Caco-2 (cell line): ENCODE measurements at regions not wholly inside any gene's neighbourhood (a gene's known extent, or its start where the extent isn't known, plus 50 kb on each side); places are given as distances from the start of the nearest gene placed in this dataset.

Source experiments
- BruUV-seq: library from RNA; stranded (reverse); fragments of 400-500 nt; replicated peaks from 2 replicates; lab custom pipeline; 2021; lab: Mats Ljungman, UMichigan
- CTCF ChIA-PET: fragments of 300-600 bp; sonication (Branson Sonifier 250); formaldehyde crosslinking; loops from one replicate; lab custom pipeline; 2022; ENCODE audit warnings: antibody characterized with exemption; lab: Charles Lee
- POLR2A ChIA-PET: fragments of 300-600 bp; sonication (Branson Sonifier 250); formaldehyde crosslinking; loops from one replicate; lab custom pipeline; 2022; ENCODE audit warnings: antibody characterized with exemption; lab: Charles Lee
- DNase-seq, 2 experiments: peaks; one replicate each; pipeline versions ENCODE4 v3.0.0 to v3.0.0-alpha.2; 2020 to 2022
- H3K27me3 ChIP-seq: replicated peaks from 2 replicates; pipeline ENCODE4 v1.6.0; 2011; ENCODE audit warnings: low read length; ENCODE audit not compliant: control insufficient read depth, insufficient read depth
- H3K36me3 ChIP-seq: 2 replicates; pipeline ENCODE4 v1.5.1; 2011; ENCODE audit warnings: low read length; ENCODE audit not compliant: control insufficient read depth, insufficient read depth
- H3K4me1 ChIP-seq: fragments of 250-450 bp; sonication (Bioruptor Pico); 2 replicates; pipeline ENCODE4 v1.5.1; 2020; ENCODE audit warnings: mild to moderate bottlenecking
- H3K4me3 ChIP-seq: 2 replicates; pipeline ENCODE4 v1.5.1; 2011; ENCODE audit warnings: low read depth, mild to moderate bottlenecking, control low read depth, low read length
- H3K9me3 ChIP-seq: fragments of 250-450 bp; sonication (Bioruptor Pico); 2 replicates; pipeline ENCODE4 v1.5.1; 2020; ENCODE audit warnings: mild to moderate bottlenecking, moderate library complexity
- H3K27ac Mint-ChIP-seq: one replicate; pipeline ENCODE4 v1.8.0; 2022; ENCODE audit warnings: mixed read lengths; ENCODE audit not compliant: unreplicated experiment
- H3K27me3 Mint-ChIP-seq: one replicate; pipeline ENCODE4 v1.8.0; 2022; ENCODE audit warnings: mixed read lengths; ENCODE audit not compliant: insufficient read depth, unreplicated experiment
- H3K36me3 Mint-ChIP-seq: one replicate; pipeline ENCODE4 v1.8.0; 2022; ENCODE audit warnings: mild to moderate bottlenecking, mixed read lengths; ENCODE audit not compliant: insufficient read depth, unreplicated experiment
- H3K4me1 Mint-ChIP-seq: one replicate; pipeline ENCODE4 v1.8.0; 2022; ENCODE audit warnings: low read depth, mixed read lengths; ENCODE audit not compliant: unreplicated experiment
- H3K4me3 Mint-ChIP-seq: one replicate; pipeline ENCODE4 v1.8.0; 2022; ENCODE audit warnings: mild to moderate bottlenecking, moderate library complexity, mixed read lengths; ENCODE audit not compliant: unreplicated experiment
- H3K9me3 Mint-ChIP-seq: one replicate; pipeline ENCODE4 v1.8.0; 2022; ENCODE audit warnings: mixed read lengths; ENCODE audit not compliant: unreplicated experiment
- intact Hi-C: fragments of 100-400 bp; cut with micrococcal nuclease; formaldehyde crosslinking; loops from one replicate; pipeline ENCODE4 v1.10.0; 2022; ENCODE audit not compliant: unreplicated experiment
- TF ChIP-seq, protein P1 (sequence below), 2 experiments: fragments of 200-600 bp in 1 of 2; IDR thresholded peaks; 1 replicate in 1 of 2; 2 replicates in 1 of 2; pipeline versions ENCODE4 v1.5.1 to v1.8.0; 2011 to 2022; ENCODE audit warnings: antibody characterized with exemption in 1 of 2, control low read depth in 1 of 2, inconsistent platforms in 1 of 2, low read depth in 1 of 2, low read length in 1 of 2, mild to moderate bottlenecking in 1 of 2, moderate library complexity in 1 of 2; ENCODE audit not compliant: insufficient read depth in 1 of 2, severe bottlenecking in 1 of 2, unreplicated experiment in 1 of 2

- Histone ChIP-seq H3K4me3 (no peak overlapping the region), H3K9me3 (no peaks in the 10 kb centered on the region; the same call in 1 of the 2 replicates), H3K4me1 (peaks cover 25% of the 10 kb centered on the region), H3K36me3 (no peaks in the 10 kb centered on the region), H3K27me3 (no peaks in the 10 kb centered on the region)
- BruUV-seq: no TSS peak
- no peak overlapping the region for H3K27ac Mint-ChIP-seq
- no peaks in the 10 kb centered on the region for H3K27me3 Mint-ChIP-seq
- peak in 1 of 2 experiments; percentile 39 for DNase-seq
- no peaks in the 10 kb centered on the region for H3K36me3 Mint-ChIP-seq
- no peak overlapping the region for H3K4me3 Mint-ChIP-seq
- intact Hi-C loops: no loop called here
- ChIA-PET CTCF (interaction anchor here (0.8 kb wide), 1 partner anchor 154 kb away, joined by 4 read pairs; no protein-coding TSS in a partner anchor), POLR2A (no interaction called here)
- H3K4me1 Mint-ChIP-seq: peaks cover 10% of the 10 kb centered on the region
- TF ChIP-seq, protein P1, sequence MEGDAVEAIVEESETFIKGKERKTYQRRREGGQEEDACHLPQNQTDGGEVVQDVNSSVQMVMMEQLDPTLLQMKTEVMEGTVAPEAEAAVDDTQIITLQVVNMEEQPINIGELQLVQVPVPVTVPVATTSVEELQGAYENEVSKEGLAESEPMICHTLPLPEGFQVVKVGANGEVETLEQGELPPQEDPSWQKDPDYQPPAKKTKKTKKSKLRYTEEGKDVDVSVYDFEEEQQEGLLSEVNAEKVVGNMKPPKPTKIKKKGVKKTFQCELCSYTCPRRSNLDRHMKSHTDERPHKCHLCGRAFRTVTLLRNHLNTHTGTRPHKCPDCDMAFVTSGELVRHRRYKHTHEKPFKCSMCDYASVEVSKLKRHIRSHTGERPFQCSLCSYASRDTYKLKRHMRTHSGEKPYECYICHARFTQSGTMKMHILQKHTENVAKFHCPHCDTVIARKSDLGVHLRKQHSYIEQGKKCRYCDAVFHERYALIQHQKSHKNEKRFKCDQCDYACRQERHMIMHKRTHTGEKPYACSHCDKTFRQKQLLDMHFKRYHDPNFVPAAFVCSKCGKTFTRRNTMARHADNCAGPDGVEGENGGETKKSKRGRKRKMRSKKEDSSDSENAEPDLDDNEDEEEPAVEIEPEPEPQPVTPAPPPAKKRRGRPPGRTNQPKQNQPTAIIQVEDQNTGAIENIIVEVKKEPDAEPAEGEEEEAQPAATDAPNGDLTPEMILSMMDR (IDR thresholded peaks at IDR 0.05; ENCODE audit: insufficient read depth in 1 of 2, low read depth in 1 of 2, low read length in 1 of 2, severe bottlenecking in 1 of 2, unreplicated experiment in 1 of 2): no peak
- H3K9me3 Mint-ChIP-seq: no peaks in the 10 kb centered on the region
Observed at GRCh38 chr1:227388214-227389168, 70.2 kb upstream of the CDC42BPA start.

DNA sequence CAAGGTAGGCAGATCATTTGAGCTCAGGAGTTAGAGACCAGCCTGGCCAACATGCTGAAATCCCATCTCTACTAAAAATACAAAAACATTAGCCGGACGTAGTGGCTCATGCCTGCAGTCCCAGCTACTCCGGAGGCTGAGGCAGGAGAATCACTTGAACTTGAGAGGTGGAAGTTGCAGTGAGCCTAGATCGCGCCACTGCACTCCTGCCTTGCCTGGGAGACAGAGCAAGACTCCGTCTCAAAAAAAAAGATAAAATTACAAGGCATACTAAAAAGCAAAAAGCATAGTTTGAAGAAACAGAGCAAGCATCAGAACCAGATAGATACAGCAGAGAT lies 61.2 kb upstream of the CDC42BPA start:
- no peaks in the 10 kb centered on the region for H3K9me3 Mint-ChIP-seq
- BruUV-seq: no TSS peak
- H3K27ac Mint-ChIP-seq: no peak overlapping the region
- H3K4me1 ChIP-seq: no peaks in the 10 kb centered on the region
- no peaks in the 10 kb centered on the region for H3K36me3 Mint-ChIP-seq
- H3K27me3 Mint-ChIP-seq: no peaks in the 10 kb centered on the region
- DNase-seq: no peak
- intact Hi-C loops: no loop called here
- H3K27me3 ChIP-seq: no peaks in the 10 kb centered on the region
- TF ChIP-seq, protein P1 (IDR thresholded peaks at IDR 0.05; ENCODE audit: insufficient read depth in 1 of 2, low read depth in 1 of 2, low read length in 1 of 2, severe bottlenecking in 1 of 2, unreplicated experiment in 1 of 2): no peak
- ChIA-PET POLR2A (no interaction called here), CTCF (no interaction called here)
- H3K9me3 ChIP-seq: no peaks in the 10 kb centered on the region; the same call in 1 of the 2 replicates
- H3K4me3 ChIP-seq: no peak overlapping the region
- H3K36me3 ChIP-seq: no peaks in the 10 kb centered on the region
- no peak overlapping the region for H3K4me3 Mint-ChIP-seq
- no peaks in the 10 kb centered on the region for H3K4me1 Mint-ChIP-seq

DNA sequence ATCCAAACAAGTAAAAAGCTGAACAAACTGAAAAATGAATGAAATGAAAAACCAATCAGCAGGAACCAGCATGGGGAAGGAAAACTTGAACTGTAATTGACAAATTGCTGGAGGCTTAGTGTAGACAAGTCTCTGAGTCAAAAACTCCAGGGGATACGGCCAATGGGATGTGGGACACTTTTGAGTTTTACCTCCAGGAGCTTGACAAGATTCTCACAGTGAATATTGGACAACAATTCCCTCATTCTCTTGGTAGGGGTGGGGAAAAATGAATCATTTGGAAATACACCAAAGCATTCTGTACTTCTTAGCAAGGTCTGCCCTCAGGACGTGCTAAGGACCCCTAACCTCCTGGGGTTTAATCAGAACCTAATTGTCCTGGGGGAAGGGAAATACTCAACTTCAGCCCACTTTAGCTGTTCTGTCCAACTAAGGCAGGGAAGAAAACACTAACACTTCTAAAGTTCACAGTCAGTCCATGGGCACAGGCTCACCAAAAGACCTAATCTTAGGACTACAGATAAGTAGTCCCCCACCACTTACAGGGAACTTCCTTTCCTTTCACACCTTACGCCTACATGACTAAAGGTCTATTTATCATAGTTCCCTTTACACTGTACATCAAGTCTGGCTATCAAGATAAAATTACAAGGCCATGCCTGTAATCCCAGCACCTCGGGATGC lies 60.7 kb upstream of the CDC42BPA start:
- H3K4me1 Mint-ChIP-seq: no peaks in the 10 kb centered on the region
- H3K27ac Mint-ChIP-seq: no peak overlapping the region
- BruUV-seq: no TSS peak
- H3K4me1 ChIP-seq: no peaks in the 10 kb centered on the region
- no peaks in the 10 kb centered on the region for H3K9me3 Mint-ChIP-seq
- no peaks in the 10 kb centered on the region for H3K27me3 ChIP-seq
- no peak for DNase-seq
- H3K36me3 ChIP-seq: no peaks in the 10 kb centered on the region
- intact Hi-C loops: no loop called here
- H3K36me3 Mint-ChIP-seq: no peaks in the 10 kb centered on the region
- H3K4me3 ChIP-seq: no peak overlapping the region
- ChIA-PET CTCF (no interaction called here), POLR2A (no interaction called here)
- no peak overlapping the region for H3K4me3 Mint-ChIP-seq
- no peaks in the 10 kb centered on the region for H3K9me3 ChIP-seq
- H3K27me3 Mint-ChIP-seq: no peaks in the 10 kb centered on the region
- TF ChIP-seq, protein P1 (IDR thresholded peaks at IDR 0.05; ENCODE audit: insufficient read depth in 1 of 2, low read depth in 1 of 2, low read length in 1 of 2, severe bottlenecking in 1 of 2, unreplicated experiment in 1 of 2): no peak
